ENCODE measurements at regions not wholly inside any gene's neighbourhood (a gene's known extent, or its start where the extent isn't known, plus 50 kb on each side); places are given as distances from the start of the nearest gene placed in this dataset.

DNA sequence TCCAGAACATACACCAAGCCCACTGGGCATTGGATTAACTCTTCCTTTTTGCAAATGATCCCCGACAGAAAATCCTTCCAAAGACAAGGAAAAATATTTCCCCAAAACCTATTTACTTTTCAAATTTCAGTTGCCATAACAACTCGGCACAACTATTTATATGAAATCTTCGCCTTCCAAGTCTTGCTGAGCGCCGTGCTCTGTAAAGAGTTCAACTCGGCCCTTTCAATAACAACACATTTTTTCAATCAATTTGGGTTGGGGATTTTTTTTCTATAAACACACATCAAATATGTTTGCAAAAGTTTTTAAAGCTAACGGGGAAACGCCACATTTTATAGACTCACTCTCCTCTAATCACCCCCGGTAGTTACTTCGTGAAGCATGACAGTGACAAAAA, 333.8 kb downstream of the MN1 start:
- TF ChIP-seq POLR2AphosphoS5 (IDR thresholded peaks at IDR 0.05) (no peak), EP300 (IDR thresholded peaks at IDR 0.05) (no peak)
- TF ChIP-seq, protein P1, sequence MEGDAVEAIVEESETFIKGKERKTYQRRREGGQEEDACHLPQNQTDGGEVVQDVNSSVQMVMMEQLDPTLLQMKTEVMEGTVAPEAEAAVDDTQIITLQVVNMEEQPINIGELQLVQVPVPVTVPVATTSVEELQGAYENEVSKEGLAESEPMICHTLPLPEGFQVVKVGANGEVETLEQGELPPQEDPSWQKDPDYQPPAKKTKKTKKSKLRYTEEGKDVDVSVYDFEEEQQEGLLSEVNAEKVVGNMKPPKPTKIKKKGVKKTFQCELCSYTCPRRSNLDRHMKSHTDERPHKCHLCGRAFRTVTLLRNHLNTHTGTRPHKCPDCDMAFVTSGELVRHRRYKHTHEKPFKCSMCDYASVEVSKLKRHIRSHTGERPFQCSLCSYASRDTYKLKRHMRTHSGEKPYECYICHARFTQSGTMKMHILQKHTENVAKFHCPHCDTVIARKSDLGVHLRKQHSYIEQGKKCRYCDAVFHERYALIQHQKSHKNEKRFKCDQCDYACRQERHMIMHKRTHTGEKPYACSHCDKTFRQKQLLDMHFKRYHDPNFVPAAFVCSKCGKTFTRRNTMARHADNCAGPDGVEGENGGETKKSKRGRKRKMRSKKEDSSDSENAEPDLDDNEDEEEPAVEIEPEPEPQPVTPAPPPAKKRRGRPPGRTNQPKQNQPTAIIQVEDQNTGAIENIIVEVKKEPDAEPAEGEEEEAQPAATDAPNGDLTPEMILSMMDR (IDR thresholded peaks at IDR 0.05): no peak

Data from stomach (tissue), 4 donors.